ENCODE measurements at regions not wholly inside any gene's neighbourhood (a gene's known extent, or its start where the extent isn't known, plus 50 kb on each side); places are given as distances from the start of the nearest gene placed in this dataset.
"Not testable (repeated sequence)": the region's sequence is repeated elsewhere in the genome, so short reads cannot be mapped to it uniquely, and the experiment has no call there.

DNA sequence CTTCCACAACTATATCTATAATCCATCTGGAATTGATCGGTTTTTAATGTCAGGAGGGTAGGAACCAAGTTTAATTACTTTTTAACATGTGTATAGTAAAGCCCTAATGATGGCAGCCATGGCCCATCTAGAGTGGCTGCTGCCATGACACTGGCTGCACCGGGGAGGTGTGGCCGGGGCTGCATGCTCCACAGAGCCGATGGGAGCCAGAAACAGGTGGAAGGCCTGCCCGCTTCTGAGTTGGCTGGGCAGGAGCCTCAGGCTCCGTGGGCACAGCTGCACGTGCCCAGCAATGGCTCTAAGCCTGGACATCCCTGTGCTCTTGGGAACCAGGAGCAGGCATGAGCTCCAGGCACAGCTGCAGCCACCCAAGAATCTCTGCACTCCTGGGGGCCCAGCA is 73.0 kb downstream of the GBP6 start:
- DNase-seq (ENCODE audit: low read depth in 2 of 3, low spot score in 2 of 3), result no peak

DNA sequence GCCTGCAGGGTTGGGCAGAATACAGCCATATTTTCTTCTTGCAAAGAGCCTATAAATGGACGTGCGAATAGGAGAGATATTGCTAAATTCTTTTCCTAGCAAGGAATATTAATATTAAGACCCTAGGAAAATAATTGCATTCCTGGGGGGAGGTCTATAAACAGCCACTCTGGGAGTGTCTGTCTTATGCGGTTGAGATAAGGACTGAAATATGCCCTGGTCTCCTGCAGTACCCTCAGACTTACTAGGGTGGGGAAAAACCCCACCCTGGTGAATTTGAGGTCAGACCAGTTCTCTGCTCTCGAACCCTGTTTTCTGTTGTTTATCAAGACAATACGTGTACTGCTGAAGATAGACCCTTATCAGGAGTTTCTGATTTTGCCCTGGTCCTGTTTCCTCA is 74.4 kb downstream of the GBP6 start:
- DNase-seq (ENCODE audit: low read depth in 2 of 3, low spot score in 2 of 3), result not testable (repeated sequence)

DNA sequence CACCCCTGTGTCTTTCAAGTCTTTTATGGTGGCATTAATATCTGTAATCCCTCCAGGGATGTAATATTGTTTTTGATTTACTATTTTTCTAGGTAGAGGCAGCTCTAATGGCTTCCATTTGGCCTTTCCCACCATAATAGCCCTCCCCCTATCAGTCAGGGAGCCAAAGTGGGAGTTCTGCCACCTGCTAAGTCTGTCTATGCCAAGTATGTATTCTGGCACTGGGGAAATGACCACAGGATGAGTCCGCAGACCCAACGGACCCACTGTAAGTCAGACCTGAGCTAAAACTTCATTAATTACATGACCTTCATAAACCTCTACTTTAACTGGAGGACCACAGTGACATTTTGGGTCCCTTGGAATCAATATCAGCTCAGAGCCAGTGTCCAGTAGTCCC is 77.1 kb downstream of the GBP6 start:
- DNase-seq (ENCODE audit: low read depth in 2 of 3, low spot score in 2 of 3), result no peak

DNA sequence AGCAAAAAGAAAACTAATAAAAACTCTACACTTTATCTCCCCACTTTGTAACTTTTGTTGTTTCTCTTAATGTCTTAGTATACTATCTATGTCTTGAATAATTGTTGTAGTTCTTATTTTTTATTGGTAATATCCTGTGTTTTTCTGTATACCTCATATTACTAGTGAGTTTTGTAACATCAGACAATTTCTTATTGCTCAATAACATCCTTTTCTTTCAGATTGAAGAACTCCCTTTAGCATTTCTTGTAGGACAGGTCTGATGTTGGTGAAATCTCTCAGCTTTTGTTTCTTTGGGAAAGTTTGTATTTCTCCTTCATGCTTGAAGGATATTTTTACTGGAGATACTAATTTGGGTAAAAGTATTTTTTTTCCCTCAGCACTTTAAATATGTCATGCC is 79.8 kb upstream of the LRRC8B start:
- no peak for DNase-seq (ENCODE audit: low read depth in 2 of 3, low spot score in 2 of 3)

DNA sequence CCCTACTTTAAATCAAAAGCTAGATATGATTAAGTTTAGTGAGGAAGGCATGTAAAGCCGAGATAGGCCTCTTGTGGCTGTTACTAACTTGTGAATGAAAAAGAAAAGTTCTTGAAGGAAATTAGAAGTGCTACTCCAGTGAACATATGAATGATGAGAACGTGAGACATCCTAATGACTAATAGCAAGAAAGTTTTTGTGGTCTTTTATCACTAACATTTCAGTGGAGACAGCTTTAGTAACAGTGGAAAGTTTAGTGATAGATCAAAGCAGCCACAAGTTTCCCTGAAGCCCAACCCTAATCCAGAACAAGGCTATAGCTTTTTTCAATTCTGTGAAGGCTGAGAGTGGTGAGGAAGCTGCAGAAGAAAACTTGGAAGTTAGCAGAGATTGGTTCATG is 73.6 kb upstream of the LRRC8B start:
- no peak for DNase-seq (ENCODE audit: low read depth in 2 of 3, low spot score in 2 of 3)

DNA sequence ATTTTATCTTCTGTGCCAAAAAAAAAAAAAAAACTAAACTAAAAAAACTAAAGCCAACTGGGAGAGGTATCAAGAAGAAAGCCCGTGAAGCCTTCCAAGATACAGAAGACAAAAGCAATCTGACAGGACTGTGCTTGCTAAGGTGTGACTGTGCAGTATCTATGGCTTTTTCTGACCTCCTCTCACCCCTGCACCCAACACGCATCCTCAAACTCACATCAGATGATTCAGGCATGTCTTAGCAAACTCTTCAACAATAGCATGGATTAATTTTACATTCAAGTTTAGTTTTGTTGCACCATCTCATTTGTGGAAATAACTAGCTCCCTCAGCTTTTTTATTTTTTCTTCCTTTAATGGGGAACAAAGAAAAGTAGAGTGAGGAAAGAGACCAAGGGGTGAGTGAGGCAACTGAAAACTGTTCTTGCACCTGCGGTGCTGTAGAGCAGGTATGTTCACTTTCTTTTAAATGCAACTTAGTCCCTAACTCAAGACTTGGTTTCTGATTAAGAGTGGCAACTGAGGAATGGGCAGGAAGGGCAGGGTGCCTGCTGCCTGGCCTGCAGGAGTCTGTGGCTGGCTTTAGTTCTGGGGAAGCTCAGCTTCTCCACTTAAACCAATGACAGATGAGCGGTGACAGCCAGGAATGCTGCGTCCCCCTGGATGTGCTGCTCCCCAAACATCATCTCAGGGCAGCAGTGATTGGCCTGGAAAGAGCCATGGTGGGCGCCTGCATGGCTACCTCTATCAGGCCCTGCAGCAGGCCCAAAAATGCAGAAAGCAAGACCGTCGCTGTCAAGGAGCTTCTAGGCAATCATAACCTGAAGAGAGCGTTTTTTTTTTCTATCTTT is 71.3 kb upstream of the LRRC8B start:
- DNase-seq (ENCODE audit: low read depth in 2 of 3, low spot score in 2 of 3), result no peak

DNA sequence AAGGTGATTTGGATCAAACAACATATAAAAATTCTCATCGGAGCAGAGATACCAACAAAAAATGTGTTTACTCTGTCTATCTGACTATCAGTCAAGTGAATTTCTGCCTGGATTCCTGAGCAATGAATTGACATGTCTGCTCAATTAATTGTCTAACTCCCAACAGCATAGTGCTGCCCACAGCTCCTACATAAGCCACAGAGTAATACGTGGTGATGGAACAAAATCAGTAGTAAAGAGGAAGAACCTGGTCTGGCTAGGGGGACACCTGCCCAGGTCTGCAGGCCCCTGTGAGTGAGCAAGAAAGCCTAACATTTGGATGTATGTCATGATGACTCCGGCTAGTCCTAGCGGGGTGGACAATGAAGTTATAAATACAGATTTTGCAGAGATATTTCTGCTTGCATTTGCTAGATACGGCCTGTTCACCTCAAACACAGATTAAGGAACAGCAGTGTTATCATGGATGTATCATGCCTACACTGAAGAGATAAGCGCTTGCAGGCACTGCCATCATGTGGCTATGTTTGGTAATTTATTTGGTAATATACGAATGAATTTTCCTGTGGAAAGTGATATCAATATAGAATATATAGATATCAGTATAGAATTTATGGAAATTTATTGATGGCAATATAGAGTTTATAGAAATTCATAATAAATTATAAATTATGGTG is 69.6 kb upstream of the LRRC8B start:
- peak; percentile 29 to 80 (median 55) for DNase-seq (ENCODE audit: low read depth in 2 of 3, low spot score in 2 of 3)

DNA sequence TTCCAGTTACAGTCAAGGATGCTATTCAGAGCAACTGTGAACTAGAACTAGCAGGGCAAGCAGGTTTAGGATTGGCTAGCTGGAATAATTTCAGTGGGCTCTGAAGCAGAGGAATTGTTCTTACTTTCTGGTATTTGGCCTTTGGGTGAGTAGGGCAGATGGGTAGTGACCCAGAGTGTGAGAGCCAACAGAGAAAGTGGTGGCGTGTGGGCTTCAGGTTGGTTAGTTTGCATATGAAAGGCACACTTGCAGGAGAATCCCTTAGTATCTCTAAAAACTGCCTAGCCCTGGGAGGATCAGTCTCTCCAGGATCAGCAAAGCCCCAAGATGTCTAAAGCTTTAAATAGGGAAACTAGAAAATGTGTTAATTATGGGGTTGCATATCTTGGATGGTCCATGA is 67.6 kb upstream of the LRRC8B start:
- DNase-seq (ENCODE audit: low read depth in 2 of 3, low spot score in 2 of 3), result no peak

DNA sequence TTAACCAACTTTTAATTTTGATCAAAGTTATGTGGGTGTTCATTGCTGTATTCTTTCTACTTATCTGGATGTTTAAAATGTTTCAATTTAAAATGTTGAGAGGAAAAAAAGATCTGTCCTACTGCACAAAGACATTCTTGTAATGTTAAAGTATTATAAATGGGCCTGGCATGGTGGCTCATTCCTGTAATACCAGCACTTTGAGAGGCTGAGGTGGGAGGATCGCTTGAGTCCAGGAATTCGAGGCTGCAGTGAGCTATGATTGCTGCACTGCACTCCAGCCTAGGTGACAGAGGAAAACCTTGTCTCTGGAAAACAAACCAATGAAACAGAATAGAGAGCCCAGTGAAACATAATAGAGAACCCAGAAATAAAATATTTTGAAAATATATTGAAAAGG is 65.5 kb upstream of the LRRC8B start:
- DNase-seq (ENCODE audit: low read depth in 2 of 3, low spot score in 2 of 3), result no peak

DNA sequence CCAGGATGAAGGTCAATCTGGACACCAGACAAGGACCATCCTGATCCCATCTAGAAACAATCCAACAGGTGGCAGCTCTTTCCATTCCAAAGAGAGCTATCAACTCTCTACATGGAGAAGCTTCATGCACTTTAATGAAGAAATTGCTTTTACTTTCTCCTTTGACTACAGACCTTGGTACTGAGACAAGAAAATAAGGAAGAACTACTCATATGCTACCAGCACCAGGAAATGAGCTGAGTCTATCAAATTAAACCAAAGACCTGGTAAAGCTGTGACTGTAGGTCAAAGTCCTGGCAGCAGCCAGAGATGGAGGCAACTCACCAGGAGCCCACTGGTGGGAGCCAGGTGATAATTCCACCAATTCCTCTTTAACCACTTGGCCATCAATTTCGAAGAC is 64.3 kb upstream of the LRRC8B start:
- peak in 1 of 3 donors; percentile 63 for DNase-seq (ENCODE audit: low read depth in 2 of 3, low spot score in 2 of 3)

DNA sequence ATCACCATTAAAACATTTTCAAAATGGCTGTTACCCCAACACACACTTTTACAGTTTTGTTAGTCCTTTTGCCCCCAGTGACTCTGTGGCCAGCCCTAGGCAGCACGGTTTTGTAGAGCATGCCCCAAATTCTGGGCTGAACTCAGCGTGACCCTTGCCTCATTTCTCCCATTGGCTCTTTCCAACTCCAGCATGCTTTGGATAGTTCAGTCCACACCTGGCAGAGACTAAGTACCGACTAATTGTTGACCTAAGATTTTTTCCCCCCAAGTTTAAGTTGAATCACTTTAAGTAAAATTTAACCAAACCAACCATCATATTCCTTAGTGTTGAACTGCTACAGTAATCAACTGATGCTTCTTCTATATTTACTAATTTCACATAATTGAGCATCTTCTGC is 62.4 kb upstream of the LRRC8B start:
- DNase-seq (ENCODE audit: low read depth in 2 of 3, low spot score in 2 of 3), result no peak

DNA sequence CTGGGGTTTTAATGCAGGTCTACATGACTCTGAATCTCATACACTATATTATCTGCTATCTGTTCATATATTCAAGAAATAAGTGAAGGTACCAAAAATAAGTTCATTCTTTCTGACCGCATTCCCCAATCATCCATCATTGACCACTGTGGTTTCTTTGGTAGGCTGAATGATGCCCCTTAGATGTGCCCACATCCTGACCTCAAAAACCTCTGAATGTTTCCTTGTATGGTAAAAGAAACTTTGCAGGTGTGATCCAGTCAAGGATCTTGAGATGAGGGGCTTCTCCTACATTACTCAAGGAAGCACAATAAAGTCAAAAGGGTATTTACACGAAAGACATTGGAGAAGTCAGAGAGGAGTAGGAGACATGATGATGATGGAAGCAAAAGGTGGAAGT is 60.6 kb upstream of the LRRC8B start:
- DNase-seq (ENCODE audit: low read depth in 2 of 3, low spot score in 2 of 3), result peak in 2 of 3 donors; percentile 31 to 74

DNA sequence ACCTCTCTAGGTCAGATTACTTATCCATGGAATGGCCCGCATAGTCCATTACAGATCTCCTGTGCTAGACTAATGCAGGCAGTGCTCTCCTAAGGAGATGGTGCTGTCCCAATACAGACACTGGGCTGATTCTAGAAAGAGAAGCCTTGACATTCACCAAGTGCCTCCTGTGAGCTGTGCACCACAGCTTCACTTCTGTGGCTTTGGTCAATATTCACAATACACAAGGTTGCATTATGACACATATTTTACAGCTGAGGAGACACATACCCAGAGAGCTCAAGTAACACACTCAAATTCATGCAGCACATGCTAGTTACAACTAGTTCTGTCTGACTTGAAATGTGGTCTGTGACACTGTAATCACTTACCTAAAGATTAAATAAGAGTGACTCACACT is 59.4 kb upstream of the LRRC8B start:
- peak in 1 of 3 donors; percentile 32 for DNase-seq (ENCODE audit: low read depth in 2 of 3, low spot score in 2 of 3)

DNA sequence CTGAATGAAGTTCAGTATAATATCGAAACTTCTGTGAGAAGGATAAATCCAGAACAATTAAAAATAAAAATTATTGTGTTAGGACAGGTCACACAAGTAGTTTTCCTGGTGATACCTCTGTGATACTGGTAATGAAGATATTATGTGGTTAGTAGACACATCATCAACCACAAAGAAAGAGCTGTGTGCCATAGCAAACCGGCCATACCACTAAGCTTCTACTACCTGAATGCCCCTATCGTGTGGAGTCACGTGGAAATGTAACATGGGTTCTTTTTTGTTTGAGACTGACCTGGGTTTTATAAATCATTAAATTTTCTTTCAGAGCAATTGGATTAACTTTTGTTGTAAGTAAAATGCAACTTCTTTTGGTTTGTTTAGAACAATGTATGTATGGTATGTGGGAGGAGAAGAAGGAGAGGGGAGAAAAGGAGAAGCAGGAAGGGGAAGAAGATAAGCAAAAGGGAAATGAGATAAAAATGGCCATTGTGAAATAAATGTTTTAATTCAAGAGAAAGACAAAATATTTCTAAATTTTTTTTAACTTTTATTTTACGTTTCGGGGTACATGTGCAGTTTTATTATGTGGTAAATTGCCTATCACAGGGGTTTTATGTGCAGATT is 58.2 kb upstream of the LRRC8B start:
- DNase-seq (ENCODE audit: low read depth in 2 of 3, low spot score in 2 of 3), result peak in 1 of 3 donors; percentile 41

DNA sequence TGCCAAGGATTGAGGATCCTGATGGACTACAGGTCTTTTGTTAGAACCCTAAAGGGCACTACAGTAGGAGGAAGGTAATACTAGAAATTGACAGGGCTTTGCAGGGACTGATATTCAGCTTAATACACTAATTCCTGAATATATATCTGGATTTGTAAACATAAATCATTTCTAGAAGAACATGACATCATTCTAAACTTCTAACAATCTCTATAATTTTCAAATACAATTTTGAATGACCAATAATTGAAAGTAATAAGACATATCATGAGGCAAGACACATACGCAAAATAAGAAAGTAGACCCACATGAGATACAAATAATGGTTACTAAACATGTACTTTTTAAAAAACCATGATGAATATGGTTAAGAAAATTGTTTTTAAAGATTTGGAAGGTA is 52.4 kb upstream of the LRRC8B start:
- DNase-seq (ENCODE audit: low read depth in 2 of 3, low spot score in 2 of 3), result no peak

DNA sequence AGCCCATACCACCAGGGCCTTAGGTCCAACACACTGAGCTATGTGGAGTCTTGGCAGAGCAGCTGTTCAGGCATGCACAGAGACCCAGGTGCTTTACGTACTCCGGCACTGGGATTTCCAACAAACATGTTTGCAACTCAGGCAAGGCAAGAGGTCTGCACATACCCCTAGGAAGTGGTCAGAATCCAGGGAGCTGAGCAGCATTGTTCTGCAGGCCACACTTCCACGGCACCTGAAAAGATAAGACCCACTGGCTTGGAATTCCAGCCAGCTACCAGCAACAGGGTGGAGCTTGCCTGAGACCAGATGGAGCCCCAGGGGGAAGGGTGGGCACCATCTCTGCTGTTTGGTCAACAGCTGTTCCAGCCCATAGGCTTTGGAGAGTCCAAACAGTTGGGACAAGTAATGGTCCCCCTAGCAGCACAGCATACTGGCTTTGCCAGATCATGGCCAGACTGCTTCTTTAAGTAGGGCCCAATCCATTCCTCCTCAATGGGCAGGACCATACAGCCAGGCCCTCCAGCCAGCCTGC is 51.7 kb upstream of the LRRC8B start:
- no peak for DNase-seq (ENCODE audit: low read depth in 2 of 3, low spot score in 2 of 3)

Measured in hematopoietic multipotent progenitor cell (in vitro differentiated cells).